IMR-90 (cell line): ENCODE measurements at regions not wholly inside any gene's neighbourhood (a gene's known extent, or its start where the extent isn't known, plus 50 kb on each side); places are given as distances from the start of the nearest gene placed in this dataset.

Experiments used
- ATAC-seq: fragments of 200-7000 bp; cut with Tn5 transposase; 2 replicates; pipeline ENCODE4 v1.9.1; 2020; ENCODE audit warnings: low read depth, mild to moderate bottlenecking, moderate library complexity
- BruUV-seq: library from RNA; stranded (reverse); fragments of 400-500 nt; replicated peaks from 2 replicates; lab custom pipeline; 2021; lab: Mats Ljungman, UMichigan
- CTCF ChIA-PET: fragments of 300-600 bp; formaldehyde crosslinking; extraction: SDS; loops from one replicate; lab custom pipeline; 2021; ENCODE audit warnings: antibody characterized with exemption; lab: Yijun Ruan, JAX
- POLR2A ChIA-PET: fragments of 300-600 bp; sonication (Branson Sonifier 250); formaldehyde crosslinking; loops from one replicate; lab custom pipeline; 2022; ENCODE audit warnings: antibody characterized with exemption; ENCODE audit not compliant: unreplicated experiment; lab: Charles Lee
- DNase-seq: peaks from one replicate; pipeline ENCODE4 v3.0.0; 2013
- H2AFZ ChIP-seq: replicated peaks from 2 replicates; pipeline ENCODE3; 2013; ENCODE audit warnings: low read length, mild to moderate bottlenecking; ENCODE audit not compliant: poor library complexity
- H2AK5ac ChIP-seq: 2 replicates; pipeline ENCODE4 v1.6.1; 2013; ENCODE audit warnings: low read depth, low read length, inconsistent platforms
- H2AK9ac ChIP-seq: replicated peaks from 2 replicates; pipeline ENCODE3; 2013; ENCODE audit warnings: mild to moderate bottlenecking, low read depth, low read length, moderate library complexity; ENCODE audit not compliant: poor library complexity
- H2BK120ac ChIP-seq: 2 replicates; pipeline ENCODE4 v1.6.1; 2013; ENCODE audit warnings: low read depth, low read length, inconsistent platforms
- H2BK15ac ChIP-seq: 3 replicates; pipeline ENCODE4 v1.6.1; 2013; ENCODE audit warnings: low read depth, low read length, inconsistent platforms
- H2BK20ac ChIP-seq: 2 replicates; pipeline ENCODE4 v1.6.1; 2013; ENCODE audit warnings: low read depth, mild to moderate bottlenecking, inconsistent platforms, low read length, moderate library complexity
- H2BK5ac ChIP-seq: 2 replicates; pipeline ENCODE4 v1.6.1; 2013; ENCODE audit warnings: mild to moderate bottlenecking, low read depth, low read length, inconsistent platforms; ENCODE audit not compliant: poor library complexity, severe bottlenecking
- H3K14ac ChIP-seq: replicated peaks from 2 replicates; pipeline ENCODE4 v1.6.1; 2013; ENCODE audit warnings: low read depth, low read length, inconsistent platforms
- H3K18ac ChIP-seq: 2 replicates; pipeline ENCODE4 v1.6.1; 2013; ENCODE audit warnings: low read depth, low read length, control low read depth
- H3K23ac ChIP-seq: 2 replicates; pipeline ENCODE4 v1.6.1; 2013; ENCODE audit warnings: low read depth, low read length, inconsistent platforms
- H3K27ac ChIP-seq: 2 replicates; pipeline ENCODE4 v1.5.1; 2013; ENCODE audit warnings: mild to moderate bottlenecking, control low read depth, low read length; ENCODE audit not compliant: insufficient read depth
- H3K27me3 ChIP-seq: 2 replicates; pipeline ENCODE4 v1.6.1; 2013; ENCODE audit warnings: low read length; ENCODE audit not compliant: control insufficient read depth, insufficient read depth
- H3K36me3 ChIP-seq: 2 replicates; pipeline ENCODE4 v1.6.1; 2013; ENCODE audit warnings: low read length, mixed read lengths; ENCODE audit not compliant: control insufficient read depth, insufficient read depth
- H3K4ac ChIP-seq: 2 replicates; pipeline ENCODE4 v1.6.1; 2013; ENCODE audit warnings: low read depth, low read length, inconsistent platforms
- H3K4me1 ChIP-seq: 2 replicates; pipeline ENCODE4 v1.6.1; 2013; ENCODE audit warnings: low read length, mixed read lengths; ENCODE audit not compliant: control insufficient read depth, insufficient read depth
- H3K4me2 ChIP-seq: 2 replicates; pipeline ENCODE4 v1.6.1; 2013; ENCODE audit warnings: low read depth, mild to moderate bottlenecking, control low read depth, low read length, moderate library complexity
- H3K4me3 ChIP-seq: 2 replicates; pipeline ENCODE4 v1.5.1; 2013; ENCODE audit warnings: low read depth, mild to moderate bottlenecking, control low read depth, low read length, moderate library complexity; ENCODE audit not compliant: insufficient read depth
- H3K56ac ChIP-seq: 2 replicates; pipeline ENCODE4 v1.6.1; 2013; ENCODE audit warnings: low read length, inconsistent platforms; ENCODE audit not compliant: insufficient read depth; ENCODE audit errors: extremely low read depth
- H3K79me1 ChIP-seq, 2 experiments: 2 replicates each; pipeline ENCODE4 v1.6.1; 2013; ENCODE audit warnings: low read length in 2 of 2, inconsistent platforms in 1 of 2, low read depth in 1 of 2
- H3K9ac ChIP-seq: 2 replicates; pipeline ENCODE4 v1.6.1; 2013; ENCODE audit warnings: low read depth, low read length, control low read depth
- H3K9me1 ChIP-seq: 2 replicates; pipeline ENCODE4 v1.6.1; 2013; ENCODE audit warnings: low read length, inconsistent platforms; ENCODE audit not compliant: insufficient read depth
- H3K9me3 ChIP-seq: 2 replicates; pipeline ENCODE4 v1.6.1; 2013; ENCODE audit warnings: low read length; ENCODE audit not compliant: control insufficient read depth, insufficient read depth
- H4K20me1 ChIP-seq: 2 replicates; pipeline ENCODE4 v1.6.1; 2013; ENCODE audit warnings: low read length, inconsistent platforms; ENCODE audit not compliant: insufficient read depth
- H4K5ac ChIP-seq: 2 replicates; pipeline ENCODE4 v1.6.1; 2013; ENCODE audit warnings: mild to moderate bottlenecking, low read depth, low read length, control low read depth
- H4K8ac ChIP-seq, 2 experiments: 2 replicates each; pipeline ENCODE4 v1.6.1; 2013; ENCODE audit warnings: low read depth in 2 of 2, low read length in 2 of 2, control low read depth in 1 of 2, inconsistent platforms in 1 of 2
- H4K91ac ChIP-seq: 2 replicates; pipeline ENCODE4 v1.6.1; 2013; ENCODE audit warnings: low read depth, low read length, inconsistent platforms; ENCODE audit not compliant: insufficient read depth
- BHLHE40 ChIP-seq: fragments of 150-350 bp; IDR thresholded peaks from 2 replicates; pipeline ENCODE4 v1.6.1; 2016; ENCODE audit warnings: mild to moderate bottlenecking, low read depth, low read length
- CEBPB ChIP-seq: IDR thresholded peaks from 2 replicates; pipeline ENCODE4 v1.6.1; 2012; ENCODE audit warnings: low read depth, low read length, improper control_type of control experiment
- CHD1 ChIP-seq: IDR thresholded peaks from 2 replicates; pipeline ENCODE4 v1.6.1; 2012; ENCODE audit warnings: low read depth, low read length, improper control_type of control experiment
- FOS ChIP-seq: fragments of 150-350 bp; IDR thresholded peaks from 2 replicates; pipeline ENCODE4 v1.6.1; 2016; ENCODE audit warnings: low read depth, low read length
- MAFK ChIP-seq: IDR thresholded peaks from 2 replicates; pipeline ENCODE4 v1.6.1; 2012; ENCODE audit warnings: low read depth, low read length, improper control_type of control experiment
- MAZ ChIP-seq: IDR thresholded peaks from 2 replicates; pipeline ENCODE4 v1.6.1; 2012; ENCODE audit warnings: low read depth, mild to moderate bottlenecking, low read length, improper control_type of control experiment, moderate library complexity, borderline replicate concordance
- MXI1 ChIP-seq: IDR thresholded peaks from 2 replicates; pipeline ENCODE4 v1.6.1; 2012; ENCODE audit warnings: low read depth, mild to moderate bottlenecking, low read length, moderate library complexity, borderline replicate concordance
- NFE2L2 ChIP-seq: fragments of 150-350 bp; IDR thresholded peaks from 2 replicates; pipeline ENCODE4 v1.6.1; 2016; ENCODE audit warnings: low read depth, mild to moderate bottlenecking, low read length
- POLR2A ChIP-seq: IDR thresholded peaks from 2 replicates; pipeline ENCODE4 v1.6.1; 2012; ENCODE audit warnings: mild to moderate bottlenecking, low read depth, low read length
- RAD21 ChIP-seq: IDR thresholded peaks from 2 replicates; pipeline ENCODE4 v1.6.1; 2012; ENCODE audit warnings: low read length, improper control_type of control experiment
- RCOR1 ChIP-seq: IDR thresholded peaks from 2 replicates; pipeline ENCODE4 v1.6.1; 2012; ENCODE audit warnings: mild to moderate bottlenecking, low read length, improper control_type of control experiment; ENCODE audit not compliant: insufficient replicate concordance
- RFX5 ChIP-seq: IDR thresholded peaks from 2 replicates; pipeline ENCODE4 v1.8.0; 2012; ENCODE audit warnings: low read depth, mild to moderate bottlenecking, low read length, moderate library complexity
- SMC3 ChIP-seq: fragments of 150-350 bp; IDR thresholded peaks from 2 replicates; pipeline ENCODE4 v1.6.1; 2016; ENCODE audit warnings: low read depth, mild to moderate bottlenecking, antibody characterized with exemption, low read length, moderate library complexity
- WGBS, 2 experiments: methylation state at CpG; one replicate each; pipeline versions ENCODE4 v1.1.5 to v1.1.7; 2013; ENCODE audit warnings: missing lambda C conversion rate in 2 of 2; ENCODE audit not compliant: insufficient read length in 1 of 2; ENCODE audit errors: extremely low coverage in 2 of 2; 5-methylcytosine and 5-hydroxymethylcytosine counted together
- dilution Hi-C: fragments of 300-500 bp; cut with HindIII; formaldehyde crosslinking; loops from one replicate; pipeline ENCODE4 v1.14.3; 2018; ENCODE audit warnings: low sequenced_read_pairs; ENCODE audit not compliant: unreplicated experiment
- in situ Hi-C: fragments of 300-500 bp; cut with MboI; formaldehyde crosslinking; loops from 3 replicates; pipeline ENCODE4 v1.14.3; 2019; ENCODE audit warnings: low sequenced_read_pairs, inconsistent platforms, mixed read lengths
- intact Hi-C: fragments of 100-400 bp; cut with micrococcal nuclease; formaldehyde crosslinking; loops from 2 replicates; pipeline ENCODE4 v1.10.0; 2022
- TF ChIP-seq, protein P1 (sequence below): conservative IDR thresholded peaks from 2 replicates; pipeline ENCODE4 v1.5.1; 2012; ENCODE audit warnings: mild to moderate bottlenecking, low read depth, low read length, improper control_type of control experiment
- TF ChIP-seq, protein P2 (sequence below): fragments of 150-350 bp; IDR thresholded peaks from 2 replicates; pipeline ENCODE4 v1.6.1; 2017; ENCODE audit warnings: mild to moderate bottlenecking, antibody characterized with exemption, low read length, low read depth
- TF ChIP-seq, protein P3 (sequence below): fragments of 150-350 bp; IDR thresholded peaks from 2 replicates; pipeline ENCODE4 v1.6.1; 2016; ENCODE audit warnings: low read depth, mild to moderate bottlenecking, low read length, moderate library complexity, borderline replicate concordance

DNA sequence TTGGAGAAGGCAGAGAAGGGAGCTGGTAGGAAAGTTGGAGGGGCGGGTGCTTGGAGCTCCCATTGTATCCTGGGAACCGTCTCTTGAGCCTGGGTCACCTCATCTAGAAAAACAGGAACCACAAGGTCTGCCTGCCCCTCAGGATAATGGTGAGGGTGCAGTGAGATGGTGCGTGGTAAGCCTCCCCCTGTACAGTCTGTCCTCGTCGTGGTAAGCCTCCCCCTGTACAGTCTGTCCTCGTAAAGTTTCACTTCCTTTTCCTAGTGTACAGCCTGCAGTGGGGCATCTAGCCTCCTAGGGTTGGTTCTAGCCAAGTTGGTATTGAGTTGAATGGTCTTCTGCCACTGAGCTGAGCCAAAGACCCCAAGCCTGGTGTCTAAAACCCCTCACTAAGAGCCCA, 66.5 kb upstream of the IGSF21 start:
- Histone ChIP-seq H3K79me1 (no peaks in the 10 kb centered on the region), H4K91ac (no peak overlapping the region), H2AK5ac (no peak overlapping the region), H3K9me3 (no peaks in the 10 kb centered on the region), H3K9ac (no peak overlapping the region), H3K27ac (no peak overlapping the region), H3K56ac (no peak overlapping the region), H2BK120ac (no peak overlapping the region), H4K20me1 (no peaks in the 10 kb centered on the region), H2BK5ac (no peak overlapping the region), H2BK15ac (no peak overlapping the region), H3K9me1 (no peaks in the 10 kb centered on the region), H2AK9ac (no peak overlapping the region), H3K4me3 (no peak overlapping the region), H3K27me3 (no peaks in the 10 kb centered on the region), H2BK20ac (no peak overlapping the region), H2AFZ (no peak overlapping the region), H3K18ac (no peak overlapping the region), H3K4ac (no peak overlapping the region), H4K5ac (no peak overlapping the region), H3K23ac (no peak overlapping the region), H3K4me2 (no peak overlapping the region), H3K36me3 (no peaks in the 10 kb centered on the region), H4K8ac (no peak overlapping the region), H3K14ac (no peak overlapping the region), H3K4me1 (no peaks in the 10 kb centered on the region)
- no peak for TF ChIP-seq RCOR1
- no peak for TF ChIP-seq MAZ
- TF ChIP-seq POLR2A = no peak
- TF ChIP-seq, protein P1, sequence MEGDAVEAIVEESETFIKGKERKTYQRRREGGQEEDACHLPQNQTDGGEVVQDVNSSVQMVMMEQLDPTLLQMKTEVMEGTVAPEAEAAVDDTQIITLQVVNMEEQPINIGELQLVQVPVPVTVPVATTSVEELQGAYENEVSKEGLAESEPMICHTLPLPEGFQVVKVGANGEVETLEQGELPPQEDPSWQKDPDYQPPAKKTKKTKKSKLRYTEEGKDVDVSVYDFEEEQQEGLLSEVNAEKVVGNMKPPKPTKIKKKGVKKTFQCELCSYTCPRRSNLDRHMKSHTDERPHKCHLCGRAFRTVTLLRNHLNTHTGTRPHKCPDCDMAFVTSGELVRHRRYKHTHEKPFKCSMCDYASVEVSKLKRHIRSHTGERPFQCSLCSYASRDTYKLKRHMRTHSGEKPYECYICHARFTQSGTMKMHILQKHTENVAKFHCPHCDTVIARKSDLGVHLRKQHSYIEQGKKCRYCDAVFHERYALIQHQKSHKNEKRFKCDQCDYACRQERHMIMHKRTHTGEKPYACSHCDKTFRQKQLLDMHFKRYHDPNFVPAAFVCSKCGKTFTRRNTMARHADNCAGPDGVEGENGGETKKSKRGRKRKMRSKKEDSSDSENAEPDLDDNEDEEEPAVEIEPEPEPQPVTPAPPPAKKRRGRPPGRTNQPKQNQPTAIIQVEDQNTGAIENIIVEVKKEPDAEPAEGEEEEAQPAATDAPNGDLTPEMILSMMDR = no peak
- TF ChIP-seq SMC3 = no peak
- no peak for TF ChIP-seq RFX5
- TF ChIP-seq CHD1 = no peak
- no peak for TF ChIP-seq FOS
- TF ChIP-seq, protein P2, sequence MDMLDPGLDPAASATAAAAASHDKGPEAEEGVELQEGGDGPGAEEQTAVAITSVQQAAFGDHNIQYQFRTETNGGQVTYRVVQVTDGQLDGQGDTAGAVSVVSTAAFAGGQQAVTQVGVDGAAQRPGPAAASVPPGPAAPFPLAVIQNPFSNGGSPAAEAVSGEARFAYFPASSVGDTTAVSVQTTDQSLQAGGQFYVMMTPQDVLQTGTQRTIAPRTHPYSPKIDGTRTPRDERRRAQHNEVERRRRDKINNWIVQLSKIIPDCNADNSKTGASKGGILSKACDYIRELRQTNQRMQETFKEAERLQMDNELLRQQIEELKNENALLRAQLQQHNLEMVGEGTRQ = no peak
- TF ChIP-seq CEBPB = no peak
- TF ChIP-seq NFE2L2 = no peak
- TF ChIP-seq MXI1 = no peak
- TF ChIP-seq MAFK = no peak
- no peak for TF ChIP-seq BHLHE40
- no peak for TF ChIP-seq RAD21
- TF ChIP-seq, protein P3, sequence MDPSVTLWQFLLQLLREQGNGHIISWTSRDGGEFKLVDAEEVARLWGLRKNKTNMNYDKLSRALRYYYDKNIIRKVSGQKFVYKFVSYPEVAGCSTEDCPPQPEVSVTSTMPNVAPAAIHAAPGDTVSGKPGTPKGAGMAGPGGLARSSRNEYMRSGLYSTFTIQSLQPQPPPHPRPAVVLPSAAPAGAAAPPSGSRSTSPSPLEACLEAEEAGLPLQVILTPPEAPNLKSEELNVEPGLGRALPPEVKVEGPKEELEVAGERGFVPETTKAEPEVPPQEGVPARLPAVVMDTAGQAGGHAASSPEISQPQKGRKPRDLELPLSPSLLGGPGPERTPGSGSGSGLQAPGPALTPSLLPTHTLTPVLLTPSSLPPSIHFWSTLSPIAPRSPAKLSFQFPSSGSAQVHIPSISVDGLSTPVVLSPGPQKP = no peak
- DNase-seq (no peak), ATAC-seq (no peak)
- POLR2A ChIA-PET = no interaction called here
- WGBS, 2 experiments = no CpG with 5 or more reads among the region's 6 CpGs
- intact Hi-C loops = no loop called here
- CTCF ChIA-PET = interaction anchor here (0.5 kb wide), 1 partner anchor 360 kb away, joined by 4 read pairs; no protein-coding TSS in a partner anchor
- BruUV-seq = no TSS peak
- in situ Hi-C loops = no loop called here
- dilution Hi-C loops = no loop called here
